ENCODE measurements at regions not wholly inside any gene's neighbourhood (a gene's known extent, or its start where the extent isn't known, plus 50 kb on each side); places are given as distances from the start of the nearest gene placed in this dataset.

DNA sequence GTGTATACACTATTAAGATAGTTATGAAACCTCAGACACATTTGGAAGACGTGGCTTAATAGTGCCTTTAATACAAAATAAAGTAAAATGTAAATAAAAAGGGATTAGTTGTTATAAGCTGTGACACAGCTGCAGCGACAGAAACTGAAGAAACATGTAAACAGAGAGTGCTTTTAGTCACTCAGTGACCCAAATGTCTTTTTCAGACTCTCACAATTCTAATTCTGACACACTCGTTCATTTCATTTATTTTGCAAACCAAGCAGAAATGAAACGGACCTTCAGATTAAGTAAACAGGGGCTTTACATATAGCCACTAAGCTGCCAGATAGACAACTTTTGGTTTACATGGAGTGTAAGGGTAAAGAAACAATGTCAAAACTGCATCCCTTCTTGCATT, 181.0 kb upstream of the ETAA1 start:
- TF ChIP-seq POLR2A (IDR thresholded peaks at IDR 0.05; ENCODE audit: low read depth) (no peak), EP300 (IDR thresholded peaks at IDR 0.05) (no peak), POLR2AphosphoS5 (IDR thresholded peaks at IDR 0.05) (no peak)
- TF ChIP-seq, protein P1, sequence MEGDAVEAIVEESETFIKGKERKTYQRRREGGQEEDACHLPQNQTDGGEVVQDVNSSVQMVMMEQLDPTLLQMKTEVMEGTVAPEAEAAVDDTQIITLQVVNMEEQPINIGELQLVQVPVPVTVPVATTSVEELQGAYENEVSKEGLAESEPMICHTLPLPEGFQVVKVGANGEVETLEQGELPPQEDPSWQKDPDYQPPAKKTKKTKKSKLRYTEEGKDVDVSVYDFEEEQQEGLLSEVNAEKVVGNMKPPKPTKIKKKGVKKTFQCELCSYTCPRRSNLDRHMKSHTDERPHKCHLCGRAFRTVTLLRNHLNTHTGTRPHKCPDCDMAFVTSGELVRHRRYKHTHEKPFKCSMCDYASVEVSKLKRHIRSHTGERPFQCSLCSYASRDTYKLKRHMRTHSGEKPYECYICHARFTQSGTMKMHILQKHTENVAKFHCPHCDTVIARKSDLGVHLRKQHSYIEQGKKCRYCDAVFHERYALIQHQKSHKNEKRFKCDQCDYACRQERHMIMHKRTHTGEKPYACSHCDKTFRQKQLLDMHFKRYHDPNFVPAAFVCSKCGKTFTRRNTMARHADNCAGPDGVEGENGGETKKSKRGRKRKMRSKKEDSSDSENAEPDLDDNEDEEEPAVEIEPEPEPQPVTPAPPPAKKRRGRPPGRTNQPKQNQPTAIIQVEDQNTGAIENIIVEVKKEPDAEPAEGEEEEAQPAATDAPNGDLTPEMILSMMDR (IDR thresholded peaks at IDR 0.05): no peak

Data from esophagus muscularis mucosa (tissue), 4 donors.